ENCODE measurements at regions not wholly inside any gene's neighbourhood (a gene's known extent, or its start where the extent isn't known, plus 50 kb on each side); places are given as distances from the start of the nearest gene placed in this dataset.

GRCh38 chr5:174198541-174198940 lies 153.0 kb downstream of the NSG2 start:
- Histone ChIP-seq H3F3A (ENCODE audit: low read depth) (no peaks in the 10 kb centered on the region), H3K9me3 (ENCODE audit: low read depth) (no peaks in the 10 kb centered on the region), H3K4me1 (peaks cover 7% of the 10 kb centered on the region), H3K27ac (no peak overlapping the region), H4K20me1 (ENCODE audit: low read depth) (no peaks in the 10 kb centered on the region), H3K79me2 (ENCODE audit: low read depth) (no peaks in the 10 kb centered on the region), H3K9ac (no peak overlapping the region), H3K27me3 (no peaks in the 10 kb centered on the region), H3K4me2 (no peak overlapping the region), H3K4me3 (no peak overlapping the region), H3K36me3 (no peaks in the 10 kb centered on the region), H2AFZ (replicated peaks) (no peak overlapping the region)
- Mint-ChIP-seq H3K4me1 (peaks cover 9% of the 10 kb centered on the region), H3K9me3 (peaks cover 3% of the 10 kb centered on the region), H3K27me3 (ENCODE audit: insufficient read depth, low read depth) (peaks cover 3% of the 10 kb centered on the region), H3K4me3 (no peak overlapping the region), H3K36me3 (no peaks in the 10 kb centered on the region), H3K27ac (no peak overlapping the region)
- TF ChIP-seq EZH2phosphoT487 (IDR thresholded peaks at IDR 0.05) = no peak
- TF ChIP-seq CTCF (IDR thresholded peaks at IDR 0.05) = no peak
- TF ChIP-seq EZH2 (IDR thresholded peaks at IDR 0.05) = no peak
- no peak for DNase-seq (ENCODE audit: low spot score)

GRCh38 chr5:174202996-174203395 lies 157.5 kb downstream of the NSG2 start:
- H3K4me1 Mint-ChIP-seq = peaks cover 17% of the 10 kb centered on the region
- Histone ChIP-seq H4K20me1 (ENCODE audit: low read depth) (no peaks in the 10 kb centered on the region), H3F3A (ENCODE audit: low read depth) (no peaks in the 10 kb centered on the region), H3K4me3 (no peak overlapping the region), H3K4me1 (peaks cover 14% of the 10 kb centered on the region), H3K36me3 (no peaks in the 10 kb centered on the region), H3K9me3 (ENCODE audit: low read depth) (no peaks in the 10 kb centered on the region), H3K4me2 (no peak overlapping the region), H3K27me3 (no peaks in the 10 kb centered on the region), H2AFZ (replicated peaks) (no peak overlapping the region), H3K9ac (no peak overlapping the region), H3K27ac (no peak overlapping the region), H3K79me2 (ENCODE audit: low read depth) (no peaks in the 10 kb centered on the region)
- TF ChIP-seq EZH2 (IDR thresholded peaks at IDR 0.05) = no peak
- TF ChIP-seq CTCF (IDR thresholded peaks at IDR 0.05) = no peak
- no peak for TF ChIP-seq EZH2phosphoT487 (IDR thresholded peaks at IDR 0.05)
- peaks cover 3% of the 10 kb centered on the region for H3K9me3 Mint-ChIP-seq
- H3K27me3 Mint-ChIP-seq (ENCODE audit: insufficient read depth, low read depth) = no peaks in the 10 kb centered on the region
- no peak overlapping the region for H3K27ac Mint-ChIP-seq
- DNase-seq (ENCODE audit: low spot score) = no peak
- H3K36me3 Mint-ChIP-seq = no peaks in the 10 kb centered on the region
- H3K4me3 Mint-ChIP-seq = no peak overlapping the region

GRCh38 chr5:174204535-174205313 lies 159.2 kb downstream of the NSG2 start:
- Mint-ChIP-seq H3K27me3 (ENCODE audit: insufficient read depth, low read depth) (no peaks in the 10 kb centered on the region), H3K27ac (peak overlapping the region; percentile 58)
- no peak for TF ChIP-seq EZH2 (IDR thresholded peaks at IDR 0.05)
- no peak for TF ChIP-seq CTCF (IDR thresholded peaks at IDR 0.05)
- no peak for TF ChIP-seq EZH2phosphoT487 (IDR thresholded peaks at IDR 0.05)

More at GRCh38 chr5:174204535-174205313, 159.2 kb downstream of the NSG2 start:
- peaks cover 3% of the 10 kb centered on the region for H3K9me3 Mint-ChIP-seq
- H2AFZ ChIP-seq (replicated peaks) = no peak overlapping the region
- H3K4me2 ChIP-seq = peak overlapping the region; percentile 46
- H3K9me3 ChIP-seq (ENCODE audit: low read depth) = no peaks in the 10 kb centered on the region
- no peak overlapping the region for H3K4me3 ChIP-seq
- no peaks in the 10 kb centered on the region for H3K79me2 ChIP-seq (ENCODE audit: low read depth)
- H3K4me1 Mint-ChIP-seq = peaks cover 20% of the 10 kb centered on the region
- H4K20me1 ChIP-seq (ENCODE audit: low read depth) = no peaks in the 10 kb centered on the region
- H3F3A ChIP-seq (ENCODE audit: low read depth) = no peaks in the 10 kb centered on the region
- peak; percentile 84 for DNase-seq (ENCODE audit: low spot score)
- H3K9ac ChIP-seq = no peak overlapping the region
- H3K27ac ChIP-seq = no peak overlapping the region
- H3K4me3 Mint-ChIP-seq = no peak overlapping the region
- H3K36me3 Mint-ChIP-seq = no peaks in the 10 kb centered on the region
- no peaks in the 10 kb centered on the region for H3K27me3 ChIP-seq
- peaks cover 14% of the 10 kb centered on the region for H3K4me1 ChIP-seq
- no peaks in the 10 kb centered on the region for H3K36me3 ChIP-seq

All from neural progenitor cell (in vitro differentiated cells).